Activated CD8-positive, alpha-beta T cell treated with anti-CD3 and anti-CD28 coated beads for 36 hours (primary cell): ENCODE measurements at regions not wholly inside any gene's neighbourhood (a gene's known extent, or its start where the extent isn't known, plus 50 kb on each side); places are given as distances from the start of the nearest gene placed in this dataset.

ENCODE experiments used
- ATAC-seq: fragments of 200-7000 bp; cut with Tn5 transposase; one replicate; pipeline ENCODE4 v1.10.0; 2021; ENCODE audit warnings: mild to moderate bottlenecking, moderate library complexity
- CTCF ChIA-PET: fragments of 350-600 bp; sonication (Branson Sonifier 250); formaldehyde crosslinking; loops from one replicate; lab custom pipeline; 2021; ENCODE audit warnings: antibody characterized with exemption; lab: Charles Lee
- POLR2A ChIA-PET: fragments of 350-600 bp; sonication (Branson Sonifier 250); formaldehyde crosslinking; loops from one replicate; lab custom pipeline; 2021; ENCODE audit warnings: antibody characterized with exemption; lab: Charles Lee
- DNase-seq: peaks from one replicate; pipeline ENCODE4 v3.0.0-alpha.2; 2020
- H3K27ac Mint-ChIP-seq: one replicate; pipeline ENCODE4 v1.8.0; 2021; ENCODE audit warnings: mild to moderate bottlenecking, mixed read lengths
- H3K27me3 Mint-ChIP-seq: one replicate; pipeline ENCODE4 v1.8.0; 2021; ENCODE audit warnings: mixed read lengths
- H3K36me3 Mint-ChIP-seq: one replicate; pipeline ENCODE4 v1.8.0; 2021; ENCODE audit warnings: low read depth, mixed read lengths
- H3K4me1 Mint-ChIP-seq: one replicate; pipeline ENCODE4 v1.8.0; 2021; ENCODE audit warnings: low read depth, mixed read lengths
- H3K4me3 Mint-ChIP-seq: one replicate; pipeline ENCODE4 v1.8.0; 2021; ENCODE audit warnings: mild to moderate bottlenecking, moderate library complexity, mixed read lengths
- H3K9me3 Mint-ChIP-seq: one replicate; pipeline ENCODE4 v1.8.0; 2021; ENCODE audit warnings: mixed read lengths
- CTCF ChIP-seq: fragments of 200-600 bp; IDR thresholded peaks from one replicate; pipeline ENCODE4 v1.8.0; 2022; ENCODE audit warnings: antibody characterized with exemption, mild to moderate bottlenecking
- intact Hi-C: fragments of 100-400 bp; cut with micrococcal nuclease; formaldehyde crosslinking; loops from one replicate; pipeline ENCODE4 v1.10.0; 2022

- H3K27ac Mint-ChIP-seq = no peak overlapping the region
- POLR2A ChIA-PET = no interaction called here
These were observed 101.6 kb downstream of the FOXF2 start for GRCh38 chr6:1491025-1491424.

GRCh38 chr6:1491591-1492319 lies 102.4 kb downstream of the FOXF2 start:
- Mint-ChIP-seq H3K4me3 (no peak overlapping the region), H3K27me3 (no peaks in the 10 kb centered on the region), H3K36me3 (no peaks in the 10 kb centered on the region), H3K27ac (no peak overlapping the region), H3K9me3 (no peaks in the 10 kb centered on the region), H3K4me1 (no peaks in the 10 kb centered on the region)
- ChIA-PET CTCF (no interaction called here), POLR2A (no interaction called here)
- DNase-seq = no peak
- no peak for TF ChIP-seq CTCF
- ATAC-seq = no peak
- intact Hi-C loops = no loop called here

More at GRCh38 chr6:1491025-1491424, 101.6 kb downstream of the FOXF2 start:
- no peaks in the 10 kb centered on the region for H3K9me3 Mint-ChIP-seq
- H3K4me1 Mint-ChIP-seq = no peaks in the 10 kb centered on the region
- ATAC-seq = no peak
- CTCF ChIA-PET = no interaction called here
- H3K36me3 Mint-ChIP-seq = no peaks in the 10 kb centered on the region
- intact Hi-C loops = no loop called here
- H3K4me3 Mint-ChIP-seq = no peak overlapping the region
- H3K27me3 Mint-ChIP-seq = no peaks in the 10 kb centered on the region
- no peak for DNase-seq
- TF ChIP-seq CTCF = no peak

GRCh38 chr6:1494671-1495070 lies 105.3 kb downstream of the FOXF2 start:
- H3K4me3 Mint-ChIP-seq = no peak overlapping the region
- no peak for TF ChIP-seq CTCF

GRCh38 chr6:1495344-1495743 lies 106.0 kb downstream of the FOXF2 start:
- Mint-ChIP-seq H3K27ac (no peak overlapping the region), H3K36me3 (no peaks in the 10 kb centered on the region), H3K27me3 (no peaks in the 10 kb centered on the region), H3K9me3 (no peaks in the 10 kb centered on the region), H3K4me1 (no peaks in the 10 kb centered on the region), H3K4me3 (no peak overlapping the region)
- intact Hi-C loops = no loop called here
- ATAC-seq (no peak), DNase-seq (no peak)
- ChIA-PET CTCF (no interaction called here), POLR2A (no interaction called here)
- TF ChIP-seq CTCF = no peak

More at GRCh38 chr6:1494671-1495070, 105.3 kb downstream of the FOXF2 start:
- H3K36me3 Mint-ChIP-seq = no peaks in the 10 kb centered on the region
- no peak overlapping the region for H3K27ac Mint-ChIP-seq
- DNase-seq = no peak
- H3K27me3 Mint-ChIP-seq = no peaks in the 10 kb centered on the region
- no peak for ATAC-seq
- no peaks in the 10 kb centered on the region for H3K4me1 Mint-ChIP-seq
- no peaks in the 10 kb centered on the region for H3K9me3 Mint-ChIP-seq
- ChIA-PET POLR2A (no interaction called here), CTCF (no interaction called here)
- intact Hi-C loops = no loop called here

- DNase-seq (no peak), ATAC-seq (no peak)
- H3K36me3 Mint-ChIP-seq = no peaks in the 10 kb centered on the region
- H3K4me1 Mint-ChIP-seq = no peaks in the 10 kb centered on the region
- H3K4me3 Mint-ChIP-seq = no peak overlapping the region
- CTCF ChIA-PET = no interaction called here
- no peak for TF ChIP-seq CTCF
- no peaks in the 10 kb centered on the region for H3K9me3 Mint-ChIP-seq
- intact Hi-C loops = no loop called here
- no peaks in the 10 kb centered on the region for H3K27me3 Mint-ChIP-seq
- POLR2A ChIA-PET = no interaction called here
- no peak overlapping the region for H3K27ac Mint-ChIP-seq
These were observed 106.7 kb downstream of the FOXF2 start for GRCh38 chr6:1496092-1496491.
